NCI-H345 treated with DMSO at 0.1 percent for 48 hours (cell line): ENCODE measurements at regions not wholly inside any gene's neighbourhood (a gene's known extent, or its start where the extent isn't known, plus 50 kb on each side); places are given as distances from the start of the nearest gene placed in this dataset.
"Not testable (repeated sequence)": the region's sequence is repeated elsewhere in the genome, so short reads cannot be mapped to it uniquely, and the experiment has no call there.

Experiments used
- DNase-seq: peaks from one replicate; lab custom pipeline; 2025; ENCODE audit not compliant: unreplicated experiment; lab: John Stamatoyannopoulos, UW

- DNase-seq = no peak
Measured at GRCh38 chr1:193905288-193906085, 719.1 kb upstream of the B3GALT2 start.

DNA sequence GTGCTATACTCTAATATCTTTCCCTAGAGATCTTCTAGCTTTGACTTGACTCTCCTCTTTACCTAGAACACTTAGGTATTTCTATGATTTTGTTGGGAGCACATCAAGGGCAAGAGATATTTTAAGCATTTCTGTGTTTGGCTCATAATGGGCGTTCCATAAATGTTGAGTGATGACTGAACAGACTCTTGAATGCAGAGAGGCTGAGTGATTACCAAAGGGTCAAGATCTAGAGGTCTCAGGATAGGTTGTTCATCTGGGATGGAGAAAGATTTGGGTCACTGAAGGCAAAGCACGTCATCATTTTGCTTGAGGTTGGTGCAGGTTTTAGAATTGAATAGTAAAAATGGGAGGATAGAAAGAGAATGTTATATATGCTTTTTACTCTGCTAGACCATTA, 705.4 kb upstream of the B3GALT2 start:
- DNase-seq = no peak

DNA sequence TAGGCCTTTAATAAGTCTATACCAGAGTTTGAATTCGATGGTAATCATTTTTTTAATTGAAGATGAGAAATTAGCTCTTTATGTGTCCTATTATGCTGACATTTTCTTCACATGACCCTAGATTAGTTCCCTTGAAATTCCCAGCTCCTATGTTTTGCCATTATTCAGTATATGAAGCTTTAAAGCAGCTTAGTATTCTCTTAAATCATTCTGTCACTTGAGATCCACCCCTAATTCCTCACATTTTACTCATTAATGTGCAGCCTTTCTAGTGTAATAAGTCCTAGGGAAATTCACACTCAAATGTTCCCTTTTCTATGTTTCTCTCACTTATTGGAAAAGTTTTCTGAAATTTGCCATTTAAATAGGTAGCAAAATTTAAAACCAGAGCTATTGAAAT, 704.5 kb upstream of the B3GALT2 start:
- DNase-seq = no peak

DNA sequence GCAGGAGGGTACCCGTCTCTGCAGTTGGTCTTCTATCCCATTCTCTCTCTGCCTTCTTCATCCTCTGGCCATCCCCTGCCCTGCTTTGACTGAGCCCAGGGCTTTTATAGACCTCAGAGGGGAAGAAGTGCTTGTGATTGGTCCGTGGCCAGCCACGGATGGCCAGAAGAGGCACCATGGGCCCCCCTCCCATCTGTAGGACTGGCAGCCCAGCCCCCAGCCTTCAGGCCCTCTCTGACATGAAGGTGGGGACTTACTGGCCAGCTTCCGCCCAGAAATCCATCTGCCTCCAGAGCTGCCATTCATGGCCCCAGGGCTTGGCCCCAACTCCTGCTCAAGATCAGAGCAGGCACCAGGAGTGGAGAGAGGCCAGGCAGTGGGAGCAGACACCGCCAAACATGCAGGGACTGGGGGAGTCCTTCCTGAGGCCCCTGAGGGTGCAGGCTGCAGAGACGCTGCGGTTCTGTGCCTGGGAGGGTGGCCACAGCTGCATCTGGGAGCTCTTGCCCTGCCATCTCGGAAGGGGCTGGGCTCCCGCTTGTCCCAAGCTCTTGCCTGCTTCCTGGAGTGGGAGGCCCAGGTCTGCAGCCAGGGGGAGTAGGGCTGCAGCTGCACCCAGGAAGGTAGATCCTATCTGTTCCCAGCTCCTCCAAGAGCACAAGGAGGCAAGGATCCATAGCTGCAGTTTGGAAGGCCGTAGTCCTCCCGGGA, 698.6 kb upstream of the B3GALT2 start:
- DNase-seq = no peak

GRCh38 chr1:193877920-193878319, 691.5 kb upstream of the B3GALT2 start:
- DNase-seq = not testable (repeated sequence)

DNA sequence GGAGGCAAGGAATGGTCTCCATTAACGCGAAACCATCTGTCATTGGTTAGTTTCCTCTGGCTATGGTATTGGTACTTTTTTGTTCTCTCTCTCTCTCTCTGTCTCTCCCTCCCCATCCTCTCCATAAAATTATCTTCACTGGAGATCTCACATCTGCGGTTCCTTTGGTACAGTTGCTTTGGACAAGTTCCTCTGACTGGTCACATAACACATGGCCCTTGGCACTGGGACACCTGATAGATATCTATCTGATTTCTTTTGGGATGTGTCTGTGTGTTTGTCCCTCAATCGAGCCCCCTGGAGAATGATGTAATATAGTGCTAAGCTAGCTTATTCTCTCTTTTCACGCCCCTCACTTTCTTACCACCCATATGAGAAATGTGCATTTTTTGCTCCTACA, 682.0 kb upstream of the B3GALT2 start:
- no peak for DNase-seq

DNA sequence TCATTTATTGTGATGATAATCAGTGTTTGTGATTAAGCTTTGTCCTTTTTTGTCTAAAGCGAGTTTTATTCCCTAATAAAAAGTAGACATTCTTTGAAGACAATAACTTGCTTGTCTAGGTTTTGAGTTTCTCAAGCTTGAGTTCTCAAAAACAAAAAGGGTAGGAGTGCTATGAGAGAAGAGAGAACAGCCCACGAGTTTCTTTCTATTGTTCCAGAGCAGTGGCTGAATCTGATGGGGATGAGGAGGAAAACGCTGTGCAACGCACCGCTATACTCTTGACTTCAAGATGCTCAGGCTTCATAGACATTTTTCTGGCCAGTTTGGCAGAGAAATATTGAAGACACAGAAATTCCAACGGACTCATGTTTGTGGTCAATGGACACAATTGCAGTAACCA, 669.8 kb upstream of the B3GALT2 start:
- DNase-seq = no peak

- no peak for DNase-seq
Measured at GRCh38 chr1:193850745-193851144, 664.3 kb upstream of the B3GALT2 start.

DNA sequence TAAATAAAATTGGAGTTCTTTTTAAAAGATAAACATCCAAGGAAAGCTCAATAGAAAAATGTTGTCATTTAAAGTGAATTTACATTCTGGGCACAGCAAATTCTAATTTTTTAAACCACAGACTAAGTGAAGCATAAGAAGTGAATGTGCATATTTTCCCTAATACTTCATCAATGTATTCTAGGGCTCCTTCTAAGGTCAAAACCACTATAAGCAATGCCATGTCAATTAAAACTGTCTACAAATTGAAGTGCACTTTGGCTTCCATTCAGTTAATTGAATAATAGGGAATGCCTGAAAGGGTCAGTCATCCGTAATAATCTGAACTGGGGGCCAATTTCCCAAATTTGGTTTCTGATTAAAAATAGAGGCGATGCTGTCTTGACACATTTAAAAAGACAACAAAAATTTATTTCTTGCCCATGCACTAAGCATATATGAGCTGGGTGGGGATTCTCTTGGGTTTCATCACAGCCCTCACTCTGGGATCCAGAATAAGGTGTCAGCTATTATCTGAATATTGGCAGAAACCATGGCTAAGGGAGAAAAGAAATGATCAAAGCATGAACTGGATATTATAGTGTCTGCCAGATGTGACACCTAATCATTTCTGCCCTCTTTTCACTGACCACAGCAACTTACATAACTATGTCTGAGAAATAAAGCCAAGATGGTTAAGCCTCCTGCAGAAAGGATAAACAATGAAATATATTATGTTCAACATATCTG, 660.6 kb upstream of the B3GALT2 start:
- no peak for DNase-seq

DNA sequence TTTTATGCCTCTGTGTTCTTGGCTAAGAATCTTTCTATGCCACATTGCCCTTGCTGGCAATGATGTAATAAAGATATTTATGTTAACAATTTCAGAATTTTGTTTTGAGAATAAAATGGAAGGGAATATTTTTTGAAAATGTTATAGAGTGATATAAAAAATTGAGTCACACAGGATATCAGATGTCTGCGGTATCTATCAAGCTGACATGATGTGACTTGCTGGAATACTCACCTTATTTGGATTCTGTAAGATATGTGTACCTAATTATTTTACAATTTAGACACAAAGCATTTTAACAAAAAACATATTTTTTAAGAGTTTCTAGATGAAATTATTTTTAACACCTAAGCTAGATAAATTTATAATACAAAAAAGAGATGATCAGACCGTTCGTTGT, 660.0 kb upstream of the B3GALT2 start:
- DNase-seq = no peak

- DNase-seq = no peak
Measured at GRCh38 chr1:193841857-193842256, 655.4 kb upstream of the B3GALT2 start.

GRCh38 chr1:193831465-193831864, 645.1 kb upstream of the B3GALT2 start:
- DNase-seq = no peak

DNA sequence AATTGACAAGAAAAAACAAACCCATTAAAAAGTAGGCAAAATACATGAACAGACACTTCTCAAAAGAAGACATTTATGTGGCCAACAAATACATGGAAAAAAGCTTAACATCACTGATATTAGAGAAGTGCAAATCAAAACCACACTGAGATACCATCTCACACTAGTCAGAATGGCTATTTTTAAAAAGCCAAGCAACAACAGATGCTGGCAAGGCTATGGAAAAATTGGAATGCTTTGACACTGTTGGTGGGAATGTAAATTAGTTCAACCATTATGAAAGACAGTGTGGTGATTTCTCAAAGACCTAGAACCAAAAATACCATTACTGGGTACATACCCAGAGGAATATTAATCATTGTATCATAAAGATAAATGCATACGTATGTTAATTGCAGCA, 641.1 kb upstream of the B3GALT2 start:
- DNase-seq = no peak

- DNase-seq = no peak
Measured at GRCh38 chr1:193819376-193819775, 633.0 kb upstream of the B3GALT2 start.

DNA sequence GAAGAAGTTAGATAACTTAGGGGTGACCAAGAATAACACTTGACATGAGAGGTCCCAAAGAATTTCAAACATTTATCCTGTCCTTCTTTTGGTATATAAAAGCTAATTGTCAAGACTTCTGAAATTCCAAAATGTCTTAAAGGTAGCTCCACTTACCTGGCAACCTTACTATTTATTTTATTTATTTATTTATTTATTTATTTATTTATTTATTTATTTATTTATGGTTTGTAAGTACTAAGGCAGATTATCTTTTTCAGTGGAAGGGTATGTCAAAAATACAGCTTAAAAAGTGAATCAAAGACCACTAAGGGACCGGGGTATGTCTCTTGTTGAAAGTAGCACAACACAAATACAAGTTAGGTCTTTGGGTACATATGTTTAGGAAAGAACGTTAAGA, 620.8 kb upstream of the B3GALT2 start:
- DNase-seq = no peak

- DNase-seq = no peak
Measured at GRCh38 chr1:193806079-193807048, 620.0 kb upstream of the B3GALT2 start.

GRCh38 chr1:193799948-193800690, 613.7 kb upstream of the B3GALT2 start:
- DNase-seq = no peak

DNA sequence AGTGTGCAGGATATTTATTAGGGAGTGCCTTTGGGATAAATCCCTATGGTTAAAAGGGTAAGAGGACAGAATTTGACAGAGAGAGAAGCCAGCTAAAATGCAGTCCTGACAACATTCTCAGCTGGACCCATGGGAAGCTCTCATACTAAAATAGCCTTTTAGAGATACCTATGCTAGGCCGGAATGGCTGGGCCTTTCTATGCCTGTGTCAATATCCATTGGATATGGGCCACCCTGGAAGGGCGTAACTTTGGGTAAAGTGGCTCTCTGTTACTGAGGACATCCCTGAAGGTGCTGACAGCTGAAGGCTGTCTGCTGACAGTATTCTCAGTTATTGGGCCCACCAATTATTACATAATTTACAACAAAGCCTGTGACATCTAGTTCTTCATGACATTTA, 613.0 kb upstream of the B3GALT2 start:
- DNase-seq = no peak

DNA sequence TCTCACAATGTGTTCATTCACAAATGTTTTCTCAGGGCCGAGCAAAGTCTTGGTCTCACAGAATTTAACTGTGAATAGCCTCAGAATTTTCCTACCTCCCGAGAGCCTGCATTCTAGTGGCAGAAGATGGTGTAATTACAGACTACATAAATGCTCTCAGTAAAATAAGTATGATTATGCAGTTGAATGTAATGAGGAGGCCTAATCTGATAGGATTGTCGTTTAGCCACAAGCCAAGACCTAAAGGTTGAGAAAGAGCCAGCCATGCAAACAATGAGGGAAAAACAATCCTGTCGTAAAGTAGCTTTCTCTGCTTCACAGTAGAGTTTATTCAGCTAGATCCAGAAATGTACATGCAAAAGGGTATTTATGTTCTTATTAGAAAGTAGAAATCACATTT, 607.8 kb upstream of the B3GALT2 start:
- no peak for DNase-seq

DNA sequence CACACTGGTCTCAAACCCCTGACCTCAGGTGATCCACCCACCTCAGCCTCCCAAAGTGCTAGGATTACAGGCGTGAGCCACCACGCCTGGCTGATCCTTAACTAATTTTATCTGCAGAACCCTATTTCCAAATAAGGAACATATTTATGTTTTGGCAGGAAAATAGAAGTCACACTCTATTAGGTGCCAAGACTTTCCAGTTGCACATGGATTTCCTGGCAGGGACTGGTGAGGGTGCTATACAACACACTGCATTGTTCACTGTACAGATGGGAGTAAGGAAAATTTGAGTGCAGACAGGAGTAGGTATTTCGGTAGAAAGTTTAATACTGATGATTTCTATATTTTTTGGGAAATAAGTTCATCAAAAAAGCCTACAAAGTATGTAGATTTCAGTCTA, 605.3 kb upstream of the B3GALT2 start:
- no peak for DNase-seq
